HG03342 (cell line): ENCODE measurements at regions not wholly inside any gene's neighbourhood (a gene's known extent, or its start where the extent isn't known, plus 50 kb on each side); places are given as distances from the start of the nearest gene placed in this dataset.

Source experiments
- ATAC-seq: cut with Tn5 transposase; IDR thresholded peaks from one replicate; pipeline ENCODE4 v1.9.1; 2021; ENCODE audit warnings: mild to moderate bottlenecking, moderate library complexity; ENCODE audit not compliant: unreplicated experiment

DNA sequence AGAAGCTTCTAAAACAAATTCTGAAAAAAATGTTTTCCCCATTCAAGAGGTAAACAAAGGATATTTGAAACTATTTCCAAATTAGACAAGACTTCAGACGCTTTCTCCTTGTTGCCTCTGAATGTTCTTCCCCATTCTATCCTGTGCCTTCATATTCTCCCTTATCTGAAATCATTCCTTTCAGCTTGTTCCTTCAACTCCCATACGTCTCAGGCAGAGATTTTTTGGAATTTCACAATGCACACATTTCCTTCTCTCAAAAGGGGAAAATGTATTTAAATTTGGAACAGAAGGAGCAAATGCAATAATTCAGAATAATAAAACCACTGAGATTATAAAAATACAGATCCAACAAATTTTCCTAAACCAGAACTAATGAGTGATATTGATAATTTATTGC, 198.7 kb upstream of the IVNS1ABP start:
- ATAC-seq: no peak

DNA sequence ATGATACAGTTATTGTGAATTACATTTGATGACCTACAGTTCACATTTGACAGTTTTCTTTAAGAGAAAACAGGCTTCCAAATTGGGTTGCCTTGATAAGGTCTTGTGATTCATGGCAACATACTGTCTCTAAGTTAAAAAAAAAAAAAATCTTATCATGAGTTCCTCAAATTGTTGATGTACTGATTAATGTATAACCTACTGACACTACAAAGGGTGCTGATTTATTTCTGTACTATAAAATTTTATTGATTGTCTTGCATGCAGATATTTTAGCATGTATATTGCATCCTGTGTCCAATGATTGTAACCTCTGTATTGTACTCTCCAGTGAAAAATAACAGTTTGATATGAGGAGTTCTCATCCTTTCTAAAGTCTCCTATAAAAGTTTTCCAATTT, 197.3 kb upstream of the IVNS1ABP start:
- ATAC-seq: no peak

DNA sequence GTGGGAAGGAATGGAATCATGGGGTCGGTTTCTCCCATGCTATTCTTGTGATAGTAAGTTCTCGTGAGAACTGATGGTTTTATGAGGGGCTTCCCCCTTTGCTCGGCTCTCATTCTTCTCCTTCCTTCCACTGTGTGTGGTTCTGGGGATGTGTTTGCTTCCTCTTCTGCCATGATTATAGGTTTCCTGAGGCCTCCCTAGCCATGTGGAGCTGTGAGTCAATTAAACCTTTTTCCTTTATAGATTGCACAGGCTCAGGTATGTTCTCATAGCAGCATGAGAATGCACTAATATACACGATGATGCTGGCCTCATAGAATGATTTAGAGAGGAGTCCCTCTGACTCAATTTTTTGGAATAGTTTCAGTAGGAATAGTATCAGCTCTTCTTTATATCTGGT, 195.4 kb upstream of the IVNS1ABP start:
- ATAC-seq: no peak

DNA sequence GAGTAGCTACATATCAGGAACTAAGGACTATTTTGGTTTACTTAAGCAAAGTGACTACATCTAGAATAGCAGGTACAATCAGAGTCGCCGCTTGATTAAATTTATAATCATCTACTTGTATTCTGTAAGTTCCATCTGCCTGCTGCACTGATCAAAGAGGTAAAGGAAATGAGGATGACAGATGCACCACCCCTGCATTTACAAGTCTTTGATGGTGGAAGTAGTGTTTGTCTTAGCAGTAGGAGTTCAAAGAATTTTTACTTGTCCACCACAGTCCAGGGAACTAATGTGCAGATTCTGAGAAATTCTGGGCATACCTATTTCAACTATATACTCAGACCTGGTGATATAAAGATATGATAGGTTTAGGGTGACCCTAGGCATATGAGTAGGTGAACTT, 184.1 kb upstream of the IVNS1ABP start:
- no peak for ATAC-seq

DNA sequence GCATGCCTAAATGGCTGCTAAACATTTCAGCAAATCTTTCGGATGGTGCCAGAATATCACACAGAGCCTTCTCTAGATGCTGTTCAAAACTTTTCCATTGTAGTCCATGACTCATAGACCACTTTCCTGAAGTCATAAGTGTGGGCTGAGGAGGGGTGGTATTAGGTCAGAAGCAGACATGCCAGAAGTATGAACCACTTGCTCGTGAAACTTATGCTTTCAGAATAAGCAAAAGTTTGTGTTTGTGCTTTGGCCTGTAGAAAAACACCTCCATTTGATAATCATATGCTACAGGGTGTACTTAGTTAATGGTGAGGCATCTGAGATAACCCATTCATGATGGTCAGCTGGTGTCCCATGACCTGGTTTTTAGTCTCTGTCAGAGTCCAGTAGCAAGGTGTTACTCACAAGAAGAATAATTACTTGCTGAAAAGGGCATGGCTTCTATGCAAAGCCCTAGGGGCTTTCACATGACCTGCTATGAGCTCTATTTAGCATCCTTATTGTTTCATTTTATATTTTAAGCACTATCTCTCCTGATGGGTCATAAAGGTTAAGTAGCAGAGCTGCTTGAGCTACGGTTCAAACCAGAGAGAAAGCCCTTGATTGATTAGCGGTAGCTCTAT, 183.1 kb upstream of the IVNS1ABP start:
- ATAC-seq: no peak

DNA sequence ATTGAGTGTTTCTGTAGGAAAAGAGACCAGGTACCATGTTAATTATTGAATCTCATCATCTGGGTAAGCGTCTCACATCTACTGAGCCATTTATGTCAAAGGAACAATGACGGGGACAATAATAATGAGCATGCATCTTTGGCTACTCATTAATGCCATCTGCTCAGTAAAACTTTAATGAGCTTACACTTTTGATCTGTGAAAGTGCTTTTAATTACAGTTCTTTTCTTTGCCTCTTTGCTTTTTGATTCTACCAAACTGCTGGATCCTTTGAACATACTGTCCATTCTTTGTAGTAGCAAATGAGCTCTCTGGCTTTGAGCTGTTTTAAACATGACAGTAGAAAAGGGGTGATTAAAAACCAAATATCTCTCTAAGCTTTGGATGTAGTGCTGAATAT, 181.2 kb upstream of the IVNS1ABP start:
- no peak for ATAC-seq

DNA sequence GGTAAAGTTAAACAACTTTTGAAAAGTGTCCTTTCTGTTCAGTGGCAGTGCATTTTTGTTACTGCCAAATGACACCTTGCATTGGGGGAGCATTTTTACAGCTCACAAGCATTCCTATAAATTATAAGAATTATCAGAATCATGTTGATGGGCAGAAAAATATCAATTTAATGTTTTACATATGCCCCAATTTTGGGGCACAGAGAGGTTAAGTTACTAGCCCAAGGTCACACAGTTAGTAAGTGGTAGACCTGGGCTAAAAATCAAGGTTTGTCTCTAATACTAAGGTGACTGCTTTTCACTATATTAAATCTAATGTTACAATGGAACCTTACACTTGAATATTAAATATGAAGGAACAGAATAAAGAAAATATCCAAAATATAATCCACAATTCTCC, 180.1 kb upstream of the IVNS1ABP start:
- ATAC-seq: no peak

DNA sequence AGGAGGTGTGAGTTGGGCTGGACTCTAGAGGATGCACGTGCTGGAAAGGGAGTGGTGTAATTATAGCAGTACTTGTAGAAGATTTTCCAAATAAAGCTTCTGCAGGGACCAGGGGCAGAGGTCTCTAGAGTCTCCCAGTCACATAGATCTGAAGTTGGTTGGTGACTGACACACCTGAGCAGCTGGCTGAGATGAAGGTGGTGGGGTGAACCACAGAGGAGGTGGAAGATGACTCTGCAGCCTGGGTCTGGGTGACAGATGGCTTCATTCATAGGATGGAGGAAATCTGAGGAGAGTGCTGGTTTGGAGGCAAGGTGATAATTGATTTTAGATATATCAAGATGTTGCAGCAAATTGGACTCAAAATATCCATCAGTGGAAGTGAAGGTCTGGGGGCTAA, 178.9 kb upstream of the IVNS1ABP start:
- no peak for ATAC-seq

DNA sequence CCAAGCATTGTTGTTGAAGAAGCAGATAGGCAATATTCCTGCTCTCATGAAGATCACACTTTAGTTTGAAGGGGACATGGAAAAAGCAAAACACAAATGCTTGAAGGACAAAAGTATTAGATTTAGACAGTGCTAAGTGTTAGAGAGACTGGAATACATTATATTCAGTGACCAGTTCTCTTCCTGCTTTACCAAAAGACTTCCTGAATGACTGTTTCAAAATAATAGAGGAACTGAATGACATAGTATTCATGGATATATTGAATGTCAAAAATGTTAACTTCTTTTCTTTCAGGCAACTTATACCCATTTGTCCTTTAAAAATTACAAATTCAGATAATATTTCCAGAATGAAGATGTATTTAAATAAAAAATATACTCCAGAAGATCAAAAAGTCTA, 178.0 kb upstream of the IVNS1ABP start:
- no peak for ATAC-seq

DNA sequence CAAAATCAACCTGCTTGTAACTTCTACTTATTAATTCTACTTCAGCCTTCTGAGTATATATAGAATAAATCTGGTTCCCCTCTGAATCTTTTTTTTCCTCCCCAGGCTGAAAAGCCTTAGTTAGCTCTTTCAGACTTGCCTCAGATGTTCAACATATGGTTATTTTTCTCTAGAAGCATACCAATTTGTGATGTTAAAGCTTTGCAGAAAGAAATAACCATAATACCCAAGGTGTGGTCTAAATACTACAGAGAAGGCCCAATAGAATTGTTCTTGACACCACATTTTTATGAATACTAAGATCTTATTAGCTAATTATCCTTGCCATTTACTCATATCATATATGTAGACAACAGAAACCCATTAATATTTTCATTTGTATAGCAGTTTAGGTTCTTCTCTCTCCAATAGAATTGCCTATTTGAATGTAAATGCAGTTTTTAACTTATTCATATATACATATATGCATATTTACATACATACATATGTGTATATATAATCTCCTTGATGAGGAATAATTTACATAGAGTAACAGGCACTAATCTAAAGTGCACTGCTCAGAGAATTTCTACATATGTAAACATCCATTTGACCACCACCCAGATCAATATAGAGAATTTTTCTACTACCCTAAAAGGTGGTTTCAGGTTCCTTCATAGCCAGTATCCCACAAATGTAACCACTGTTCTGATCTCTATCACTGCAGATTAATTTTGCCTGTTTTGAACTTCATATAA, 175.2 kb upstream of the IVNS1ABP start:
- ATAC-seq: no peak

DNA sequence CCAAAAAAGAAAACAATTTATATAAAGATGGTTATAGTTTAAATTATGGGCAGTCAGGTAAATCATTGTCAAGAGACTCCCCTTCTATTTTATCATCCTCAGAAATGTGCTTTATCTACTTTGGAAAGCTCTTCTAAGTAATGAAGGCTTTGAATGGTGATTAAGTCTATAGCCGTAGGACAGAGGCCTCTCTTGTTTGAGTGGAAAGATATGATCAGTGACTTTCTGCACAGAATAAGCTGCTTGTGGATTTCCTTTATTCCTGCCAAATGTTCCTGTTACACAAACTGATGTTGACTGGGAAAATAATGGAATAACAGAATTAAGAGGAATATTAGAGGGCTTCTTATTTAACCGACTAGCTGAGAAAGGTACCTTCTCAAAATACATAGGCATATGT, 174.6 kb upstream of the IVNS1ABP start:
- no peak for ATAC-seq

DNA sequence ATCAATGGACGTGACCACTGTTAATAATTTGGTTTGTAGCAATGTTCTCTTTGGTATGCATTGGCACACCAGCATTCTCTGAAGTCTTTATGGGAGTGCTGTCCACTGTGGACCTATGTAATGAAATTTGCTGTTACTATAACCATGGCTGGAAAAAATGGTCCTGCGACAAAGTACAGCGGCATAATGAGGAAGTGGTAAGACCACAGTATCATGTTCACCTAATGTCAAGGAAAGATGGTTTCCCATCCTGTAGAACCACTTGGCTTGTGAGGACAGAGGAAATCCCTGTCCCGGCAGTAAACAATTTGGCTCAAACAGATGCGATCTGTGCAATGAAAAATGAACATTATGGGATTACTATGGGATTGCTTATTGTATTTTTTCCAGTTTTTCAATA, 173.9 kb upstream of the IVNS1ABP start:
- no peak for ATAC-seq

DNA sequence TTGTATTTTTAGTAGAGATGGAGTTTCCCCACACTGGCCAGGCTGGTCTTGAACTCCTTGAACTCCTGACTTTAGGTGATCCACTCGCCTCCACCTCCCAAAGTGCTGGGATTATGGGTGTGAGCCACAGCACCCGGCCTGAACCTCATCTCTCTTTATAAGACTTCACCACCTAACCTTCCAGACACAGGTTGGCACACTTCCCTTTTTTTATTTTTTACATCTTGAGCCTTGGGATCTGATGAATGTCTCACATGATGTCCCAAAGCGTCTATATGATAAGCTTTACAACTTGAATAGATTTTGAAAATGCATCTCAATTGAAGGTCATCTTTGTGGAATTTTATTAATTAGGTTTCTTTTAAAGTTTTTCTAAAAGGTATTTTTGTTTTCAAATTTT, 172.4 kb upstream of the IVNS1ABP start:
- no peak for ATAC-seq

DNA sequence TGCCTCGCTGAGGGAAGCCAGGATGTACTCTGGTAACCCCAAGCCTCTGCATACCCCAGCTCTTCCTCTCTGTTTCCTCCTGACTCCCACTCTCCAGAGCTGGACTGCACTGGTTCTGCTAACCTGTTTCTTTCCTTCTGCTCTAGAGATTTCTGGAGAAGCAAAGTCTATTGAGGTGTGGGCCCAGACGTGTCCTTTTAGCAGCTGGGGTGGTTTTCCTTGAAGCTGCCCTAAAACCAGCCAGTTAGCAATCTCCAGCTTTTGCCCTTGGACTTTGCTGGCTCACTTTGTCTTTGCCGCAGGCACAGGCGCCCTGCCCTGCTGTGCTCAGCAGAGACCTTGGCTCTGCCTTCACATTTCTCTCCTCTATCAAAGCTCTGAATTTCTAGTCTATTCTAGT, 171.8 kb upstream of the IVNS1ABP start:
- ATAC-seq: no peak

DNA sequence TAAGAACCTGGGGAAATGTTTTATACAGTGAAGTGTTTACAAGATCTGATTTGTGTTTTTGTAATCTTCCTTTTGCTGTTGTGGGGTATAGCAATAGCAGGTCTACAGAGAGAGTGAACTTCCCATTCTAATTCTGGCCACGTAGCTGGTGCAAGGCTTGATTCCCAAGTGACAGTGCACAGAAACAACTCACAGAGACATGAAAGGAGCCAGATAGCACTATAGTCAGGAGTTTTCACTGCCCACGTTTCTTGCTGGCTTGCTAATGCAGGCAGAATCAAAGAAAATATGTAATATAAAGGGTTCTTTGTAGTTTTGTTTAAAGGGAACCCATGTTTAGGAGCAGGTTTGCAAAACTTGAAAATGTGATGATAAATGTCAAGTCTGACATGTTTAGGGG, 170.9 kb upstream of the IVNS1ABP start:
- ATAC-seq: no peak

DNA sequence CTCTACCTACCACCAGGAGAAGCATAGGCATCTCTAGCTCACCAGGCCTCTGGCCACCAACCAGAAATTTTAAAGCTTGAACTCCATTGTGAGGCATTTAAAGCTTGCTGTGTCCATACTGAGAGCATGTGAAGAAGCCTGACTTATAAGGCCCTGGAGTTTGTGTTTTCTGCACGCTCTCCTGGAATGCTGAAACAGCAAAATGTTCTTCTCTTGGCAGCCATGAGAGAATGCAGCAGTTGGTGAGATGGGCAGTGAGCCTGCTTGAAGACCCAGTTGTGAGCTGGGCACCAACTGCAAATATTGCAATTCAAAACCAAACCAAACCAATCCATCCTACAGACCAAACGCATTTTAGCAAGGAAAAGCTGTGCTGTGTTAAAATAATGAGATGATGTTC, 170.0 kb upstream of the IVNS1ABP start:
- no peak for ATAC-seq

DNA sequence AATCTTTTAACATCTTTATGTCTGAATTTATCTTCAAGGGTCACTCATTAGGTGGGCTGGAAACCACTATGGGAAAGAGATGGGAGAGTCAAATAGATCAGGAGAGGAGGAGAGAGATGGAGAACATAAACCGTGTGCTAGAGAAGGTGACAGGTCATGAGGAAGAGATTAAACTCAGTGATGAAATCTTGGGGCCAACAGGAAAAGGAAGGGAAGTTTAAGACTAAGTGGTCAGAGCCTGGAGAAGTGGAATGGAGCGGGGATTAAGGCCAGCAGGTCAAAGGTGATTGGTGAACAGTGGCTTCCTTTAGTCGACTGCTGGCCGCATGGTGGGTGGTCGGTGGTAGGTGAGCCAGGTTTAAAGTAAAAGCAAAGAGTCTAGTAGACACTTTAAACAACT, 169.3 kb upstream of the IVNS1ABP start:
- ATAC-seq: no peak

DNA sequence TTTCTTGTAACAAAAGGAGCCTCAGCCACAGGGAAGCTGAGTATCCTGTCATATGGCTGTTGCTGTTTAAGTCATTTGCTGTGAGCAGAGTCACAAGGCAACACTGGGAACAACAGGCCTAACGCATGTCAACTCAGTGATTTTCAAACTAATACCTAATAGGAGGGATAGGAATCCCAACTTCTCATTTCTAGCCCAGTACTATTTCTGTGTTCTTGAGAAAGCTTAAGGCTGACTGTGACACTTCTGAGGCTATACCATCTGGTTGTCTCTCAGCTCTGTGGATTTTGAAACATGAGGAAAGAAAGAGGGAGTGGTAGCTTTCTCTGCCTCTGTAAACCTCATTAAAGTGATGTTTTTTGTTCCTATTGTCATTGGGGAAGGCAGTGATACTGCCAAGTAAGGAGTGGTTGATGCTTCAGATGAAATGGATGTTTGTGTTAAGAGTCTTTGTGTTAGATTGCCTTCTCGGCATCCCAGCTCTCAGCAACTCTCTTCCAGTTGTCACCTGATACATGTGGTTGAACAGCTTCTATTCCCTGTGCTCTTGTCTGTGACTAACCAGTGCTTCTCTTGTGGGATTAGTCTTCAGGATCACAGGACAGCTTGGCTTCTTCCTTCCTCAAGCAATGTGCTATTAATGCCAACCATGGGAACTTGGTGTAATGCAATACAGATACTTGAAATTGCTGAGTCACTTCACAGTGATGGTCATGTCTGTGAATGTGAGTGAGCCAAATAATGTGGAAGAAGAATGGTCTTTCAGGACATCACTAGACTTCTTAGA, 166.8 kb upstream of the IVNS1ABP start:
- ATAC-seq: no peak

DNA sequence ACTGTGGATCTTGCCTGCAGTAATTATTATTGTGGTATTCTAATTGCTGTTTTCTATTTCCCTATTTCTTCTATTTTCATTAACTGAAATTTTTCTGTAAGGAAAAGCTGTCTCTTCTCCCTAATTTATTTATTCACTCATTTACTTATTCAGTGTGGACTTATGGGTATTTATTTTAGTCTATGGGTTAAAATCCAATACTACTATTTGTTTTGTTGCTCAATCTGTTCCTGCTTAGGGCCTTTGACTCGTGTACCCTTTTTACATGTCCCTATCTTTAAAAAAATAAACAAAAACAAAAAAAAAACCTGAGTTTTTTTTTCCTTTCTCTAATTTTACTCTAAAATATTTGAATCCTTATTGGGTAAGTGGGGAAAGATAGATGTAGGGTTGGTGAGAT, 166.2 kb upstream of the IVNS1ABP start:
- no peak for ATAC-seq

DNA sequence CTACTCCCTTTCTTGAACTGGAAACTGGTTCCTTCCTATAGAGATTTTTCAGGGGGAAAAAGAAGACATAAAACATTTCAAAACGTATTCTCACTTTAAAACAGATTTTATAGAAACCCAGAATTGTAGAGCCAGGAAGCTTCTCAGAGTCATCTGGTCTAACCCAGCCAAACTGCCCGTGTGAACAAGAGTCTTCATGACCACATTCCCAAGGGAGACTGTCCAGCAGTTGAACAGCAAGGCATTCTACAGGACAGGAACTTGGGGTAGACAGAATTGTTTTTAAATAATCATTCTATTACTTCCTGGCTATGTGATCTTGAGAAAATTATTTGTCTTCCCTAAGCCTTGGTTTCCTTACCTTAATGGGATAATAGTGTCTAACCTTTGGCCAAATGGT, 163.5 kb upstream of the IVNS1ABP start:
- ATAC-seq: no peak

DNA sequence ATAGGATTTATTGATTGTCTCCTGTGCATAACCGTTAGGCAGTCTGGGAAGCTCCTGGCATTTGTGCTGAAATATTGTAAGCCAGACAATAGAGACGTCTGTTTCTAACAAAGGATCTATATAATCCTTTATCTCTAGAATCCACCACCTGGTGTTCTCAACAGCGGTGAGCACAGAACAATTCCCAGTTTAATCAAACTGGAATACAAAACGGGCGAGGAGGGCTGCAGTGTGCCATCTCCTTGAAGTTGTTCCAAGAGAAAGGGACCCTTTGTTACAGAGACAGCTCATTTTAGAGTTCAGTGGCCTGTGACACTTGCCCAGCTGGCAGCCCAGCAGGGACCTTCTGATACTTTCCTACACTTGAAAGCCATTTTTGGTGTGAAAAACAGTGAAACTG, 162.8 kb upstream of the IVNS1ABP start:
- no peak for ATAC-seq

DNA sequence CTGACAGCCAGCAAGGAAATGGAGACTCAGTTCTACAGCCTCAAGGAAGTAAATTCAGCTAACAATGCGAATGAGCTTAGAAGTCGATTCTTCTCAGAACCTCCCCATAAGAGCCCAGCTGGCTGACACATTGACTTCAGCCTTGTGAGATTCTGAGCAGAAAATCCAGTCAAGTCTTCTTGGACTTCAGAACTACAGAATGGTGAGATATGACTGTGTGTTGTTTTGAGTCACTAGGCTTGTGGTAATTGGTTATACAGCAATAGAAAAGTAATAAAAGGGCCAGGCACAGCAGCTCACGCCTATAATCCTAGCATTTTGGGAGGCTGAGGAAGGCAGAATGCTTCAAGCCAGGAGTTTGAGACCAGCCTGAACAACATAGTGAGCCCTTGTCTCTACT, 161.8 kb upstream of the IVNS1ABP start:
- no peak for ATAC-seq
